Lower leg skin (tissue), 4 donors: ENCODE measurements at regions not wholly inside any gene's neighbourhood (a gene's known extent, or its start where the extent isn't known, plus 50 kb on each side); places are given as distances from the start of the nearest gene placed in this dataset.

Source experiments
- DNase-seq, 2 donors: peaks; one replicate each; pipeline ENCODE4 v3.0.0-alpha.2; 2019; ENCODE audit warnings: low spot score in 2 of 2
- H3K4me3 ChIP-seq: fragments of 200-600 bp; sonication (generic); 2 replicates; pipeline ENCODE4 v1.5.1; 2017; ENCODE audit warnings: mild to moderate bottlenecking, low read depth; ENCODE audit not compliant: poor library complexity, severe bottlenecking
- CTCF ChIP-seq, 3 donors: fragments of 450-650 bp; IDR thresholded peaks; one replicate each; pipeline ENCODE4 v1.5.1; 2016; ENCODE audit warnings: antibody characterized with exemption in 3 of 3, mild to moderate bottlenecking in 3 of 3, moderate library complexity in 2 of 3
- POLR2A ChIP-seq, 2 donors: fragments of 450-650 bp; IDR thresholded peaks; one replicate each; pipeline ENCODE4 v1.6.1; 2016 to 2017; ENCODE audit warnings: antibody characterized with exemption in 2 of 2, mild to moderate bottlenecking in 1 of 2, moderate library complexity in 1 of 2
- WGBS, 2 donors: methylation state at CpG; one replicate each; pipeline ENCODE4 v1.1.5; 2018; 5-methylcytosine and 5-hydroxymethylcytosine counted together
- intact Hi-C: fragments of 100-400 bp; cut with DNase I; formaldehyde crosslinking; loops from one replicate; pipeline ENCODE4 v1.15.0; 2023; ENCODE audit warnings: low total_unique reads

- TF ChIP-seq POLR2A (IDR thresholded peaks at IDR 0.05) (no peak), CTCF (IDR thresholded peaks at IDR 0.05) (no peak)
- intact Hi-C loops, result no loop called here
- WGBS, 2 donors, result 76 to 89% methylated on average over 1 of the region's 1 CpG
- H3K4me3 ChIP-seq, result no peak overlapping the region
- no peak for DNase-seq
Measured at GRCh38 chr3:102571006-102571405, 136.2 kb downstream of the ZPLD1 start.

- 88 to 92% methylated on average over 2 of the region's 2 CpGs for WGBS, 2 donors
- H3K4me3 ChIP-seq, result no peak overlapping the region
- no peak for DNase-seq
- intact Hi-C loops, result no loop called here
- TF ChIP-seq POLR2A (IDR thresholded peaks at IDR 0.05) (no peak), CTCF (IDR thresholded peaks at IDR 0.05) (no peak)
Measured at GRCh38 chr3:102571720-102572384, 137.0 kb downstream of the ZPLD1 start.

GRCh38 chr3:102573483-102574028 lies 138.7 kb downstream of the ZPLD1 start:
- no peak overlapping the region for H3K4me3 ChIP-seq
- no peak for DNase-seq
- WGBS, 2 donors, result 59 to 65% methylated on average over 3 of the region's 3 CpGs
- TF ChIP-seq POLR2A (IDR thresholded peaks at IDR 0.05) (no peak), CTCF (IDR thresholded peaks at IDR 0.05) (no peak)
- intact Hi-C loops, result no loop called here

- DNase-seq, result no peak
- H3K4me3 ChIP-seq, result no peak overlapping the region
- TF ChIP-seq POLR2A (IDR thresholded peaks at IDR 0.05) (no peak), CTCF (IDR thresholded peaks at IDR 0.05) (no peak)
- intact Hi-C loops, result no loop called here
- WGBS, 2 donors, result 69 to 73% methylated on average over 6 of the region's 6 CpGs
Measured at GRCh38 chr3:102574355-102574754, 139.5 kb downstream of the ZPLD1 start.

GRCh38 chr3:102576651-102577050 lies 141.8 kb downstream of the ZPLD1 start:
- intact Hi-C loops, result no loop called here
- H3K4me3 ChIP-seq, result no peak overlapping the region
- 79 to 88% methylated on average over 1 of the region's 1 CpG for WGBS, 2 donors
- DNase-seq, result no peak
- TF ChIP-seq POLR2A (IDR thresholded peaks at IDR 0.05), result no peak
- no peak for TF ChIP-seq CTCF (IDR thresholded peaks at IDR 0.05)
